Thoracic aorta (tissue), 2 donors: ENCODE measurements at regions not wholly inside any gene's neighbourhood (a gene's known extent, or its start where the extent isn't known, plus 50 kb on each side); places are given as distances from the start of the nearest gene placed in this dataset.
"Not testable (repeated sequence)": the region's sequence is repeated elsewhere in the genome, so short reads cannot be mapped to it uniquely, and the experiment has no call there.

Experiments
- ATAC-seq: fragments of 150-250 bp; one replicate; pipeline ENCODE4 v1.8.0; 2017; ENCODE audit warnings: low read depth; ENCODE audit not compliant: insufficient number of reproducible peaks, low FRiP score
- DNase-seq: peaks from one replicate; pipeline ENCODE4 v3.0.0-alpha.2; 2020; ENCODE audit warnings: low spot score
- H3K27ac ChIP-seq, 2 donors: fragments of 200-600 bp; sonication (generic); 1 replicate in 1 of 2; 2 replicates in 1 of 2; pipeline ENCODE4 v1.5.1; 2016; ENCODE audit warnings: mild to moderate bottlenecking in 2 of 2, moderate library complexity in 2 of 2
- H3K27me3 ChIP-seq: fragments of 200-600 bp; sonication (generic); replicated peaks from 2 replicates; pipeline ENCODE4 v1.6.0; 2016; ENCODE audit warnings: mild to moderate bottlenecking; ENCODE audit not compliant: insufficient read depth
- H3K36me3 ChIP-seq: fragments of 200-600 bp; sonication (generic); one replicate; pipeline ENCODE4 v1.5.1; 2016
- H3K4me1 ChIP-seq, 2 donors: fragments of 200-600 bp; sonication (generic); 1 replicate in 1 of 2; 2 replicates in 1 of 2; pipeline versions ENCODE4 v1.5.1 to v1.6.0; 2016; ENCODE audit warnings: low read depth in 2 of 2, mild to moderate bottlenecking in 1 of 2; ENCODE audit not compliant: control insufficient read depth in 1 of 2
- H3K4me3 ChIP-seq: fragments of 200-600 bp; sonication (generic); 2 replicates; pipeline ENCODE4 v1.5.1; 2016; ENCODE audit warnings: mild to moderate bottlenecking
- H3K9me3 ChIP-seq: fragments of 200-600 bp; sonication (generic); 2 replicates; pipeline ENCODE4 v1.5.1; 2016
- TF ChIP-seq, protein P1 (sequence below): fragments of 200-600 bp; sonication (generic); IDR thresholded peaks from one replicate; pipeline ENCODE4 v1.5.1; 2019; ENCODE audit warnings: antibody characterized with exemption

DNA sequence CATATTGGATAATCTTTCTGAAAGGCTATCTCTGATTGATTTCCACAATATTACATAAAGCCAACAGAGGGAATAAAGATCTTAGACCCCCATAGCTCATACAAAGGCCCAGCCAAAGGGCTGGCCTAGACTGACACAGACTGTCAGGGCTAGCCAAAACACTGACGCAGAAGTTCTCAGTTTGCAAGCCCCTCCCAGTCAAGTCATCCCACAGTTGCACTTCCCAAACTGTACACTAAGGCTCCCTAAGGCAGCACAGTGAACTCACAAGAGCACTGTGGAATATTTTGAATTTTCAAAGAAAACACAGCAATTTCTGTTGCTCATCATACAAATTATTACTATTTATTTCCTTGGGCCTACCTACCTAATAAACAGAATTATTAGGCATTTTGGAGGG lies 244.9 kb downstream of the SP3 start:
- Histone ChIP-seq H3K27me3 (no peaks in the 10 kb centered on the region), H3K4me1 (no peaks in the 10 kb centered on the region), H3K36me3 (no peaks in the 10 kb centered on the region), H3K27ac (no peak overlapping the region), H3K4me3 (no peak overlapping the region), H3K9me3 (no peaks in the 10 kb centered on the region)
- TF ChIP-seq, protein P1, sequence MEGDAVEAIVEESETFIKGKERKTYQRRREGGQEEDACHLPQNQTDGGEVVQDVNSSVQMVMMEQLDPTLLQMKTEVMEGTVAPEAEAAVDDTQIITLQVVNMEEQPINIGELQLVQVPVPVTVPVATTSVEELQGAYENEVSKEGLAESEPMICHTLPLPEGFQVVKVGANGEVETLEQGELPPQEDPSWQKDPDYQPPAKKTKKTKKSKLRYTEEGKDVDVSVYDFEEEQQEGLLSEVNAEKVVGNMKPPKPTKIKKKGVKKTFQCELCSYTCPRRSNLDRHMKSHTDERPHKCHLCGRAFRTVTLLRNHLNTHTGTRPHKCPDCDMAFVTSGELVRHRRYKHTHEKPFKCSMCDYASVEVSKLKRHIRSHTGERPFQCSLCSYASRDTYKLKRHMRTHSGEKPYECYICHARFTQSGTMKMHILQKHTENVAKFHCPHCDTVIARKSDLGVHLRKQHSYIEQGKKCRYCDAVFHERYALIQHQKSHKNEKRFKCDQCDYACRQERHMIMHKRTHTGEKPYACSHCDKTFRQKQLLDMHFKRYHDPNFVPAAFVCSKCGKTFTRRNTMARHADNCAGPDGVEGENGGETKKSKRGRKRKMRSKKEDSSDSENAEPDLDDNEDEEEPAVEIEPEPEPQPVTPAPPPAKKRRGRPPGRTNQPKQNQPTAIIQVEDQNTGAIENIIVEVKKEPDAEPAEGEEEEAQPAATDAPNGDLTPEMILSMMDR: no peak
- DNase-seq (no peak), ATAC-seq (no peak)

DNA sequence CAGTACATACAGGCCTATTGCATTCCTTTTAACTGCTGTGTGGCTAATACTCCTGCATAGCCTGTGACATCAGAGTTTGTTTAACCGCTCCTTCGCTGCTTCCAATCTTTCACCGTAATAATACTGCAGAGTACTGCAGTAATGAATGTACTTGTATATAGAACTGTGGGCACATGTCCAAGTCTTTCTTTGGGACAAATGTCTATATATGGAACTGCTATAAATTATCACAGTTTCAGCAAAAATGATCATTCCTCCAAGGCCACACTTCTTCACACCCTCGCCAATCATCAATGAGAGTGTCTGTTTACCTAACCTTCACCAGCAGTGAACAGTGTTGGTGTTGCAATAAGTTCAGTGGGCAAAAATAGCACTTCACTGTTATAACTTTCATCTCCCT lies 230.4 kb downstream of the SP3 start:
- H3K36me3 ChIP-seq: no peaks in the 10 kb centered on the region
- H3K27me3 ChIP-seq: no peaks in the 10 kb centered on the region
- ATAC-seq (no peak), DNase-seq (no peak)
- no peak overlapping the region for H3K4me3 ChIP-seq
- no peaks in the 10 kb centered on the region for H3K4me1 ChIP-seq
- no peaks in the 10 kb centered on the region for H3K9me3 ChIP-seq
- TF ChIP-seq, protein P1: no peak
- no peak overlapping the region for H3K27ac ChIP-seq

DNA sequence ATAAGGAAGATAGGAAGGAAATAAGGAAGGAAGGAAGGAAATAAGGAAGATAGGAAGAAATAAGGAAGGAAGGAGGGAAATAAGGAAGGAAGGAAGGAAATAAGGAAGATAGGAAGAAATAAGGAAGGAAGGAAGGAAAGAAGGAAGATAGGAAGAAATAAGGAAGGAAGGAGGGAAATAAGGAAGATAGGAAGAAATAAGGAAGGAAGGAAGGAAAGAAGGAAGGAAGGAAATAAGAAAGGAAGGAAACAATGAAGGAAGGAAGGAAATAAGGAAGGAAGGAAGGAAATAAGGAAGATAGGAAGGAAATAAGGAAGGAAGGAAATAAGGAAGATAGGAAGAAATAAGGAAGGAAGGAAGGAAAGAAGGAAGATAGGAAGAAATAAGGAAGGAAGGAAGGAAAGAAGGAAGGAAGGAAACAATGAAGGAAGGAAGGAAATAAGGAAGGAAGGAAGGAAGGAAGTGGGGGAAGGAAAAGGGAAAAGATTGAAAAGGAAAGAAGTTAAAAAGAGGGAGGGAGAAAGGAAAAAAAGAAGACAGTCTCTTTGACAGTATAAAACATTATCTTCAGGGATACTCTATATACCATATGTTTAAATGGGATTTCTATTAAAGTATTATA lies 227.1 kb downstream of the SP3 start:
- not testable (repeated sequence) for H3K9me3 ChIP-seq, H3K36me3 ChIP-seq, ATAC-seq

GRCh38 chr2:173739006-173739405 lies 226.2 kb downstream of the SP3 start:
- Histone ChIP-seq H3K4me3 (no peak overlapping the region), H3K36me3 (no peaks in the 10 kb centered on the region), H3K27me3 (no peaks in the 10 kb centered on the region), H3K9me3 (no peaks in the 10 kb centered on the region), H3K27ac (no peak overlapping the region), H3K4me1 (no peaks in the 10 kb centered on the region)
- ATAC-seq (no peak), DNase-seq (no peak)
- TF ChIP-seq, protein P1: no peak

More for the DNA sequence above, 227.1 kb downstream of the SP3 start:
- not testable (repeated sequence) for H3K4me3 ChIP-seq, H3K4me1 ChIP-seq, H3K27me3 ChIP-seq, H3K27ac ChIP-seq, DNase-seq

- Histone ChIP-seq H3K27me3 (no peaks in the 10 kb centered on the region), H3K4me1 (no peaks in the 10 kb centered on the region), H3K36me3 (no peaks in the 10 kb centered on the region), H3K9me3 (no peaks in the 10 kb centered on the region), H3K27ac (no peak overlapping the region), H3K4me3 (no peak overlapping the region)
- TF ChIP-seq, protein P1: no peak
- ATAC-seq: no peak
- DNase-seq: no peak
Observed at GRCh38 chr2:173740639-173741038, 224.5 kb downstream of the SP3 start.

DNA sequence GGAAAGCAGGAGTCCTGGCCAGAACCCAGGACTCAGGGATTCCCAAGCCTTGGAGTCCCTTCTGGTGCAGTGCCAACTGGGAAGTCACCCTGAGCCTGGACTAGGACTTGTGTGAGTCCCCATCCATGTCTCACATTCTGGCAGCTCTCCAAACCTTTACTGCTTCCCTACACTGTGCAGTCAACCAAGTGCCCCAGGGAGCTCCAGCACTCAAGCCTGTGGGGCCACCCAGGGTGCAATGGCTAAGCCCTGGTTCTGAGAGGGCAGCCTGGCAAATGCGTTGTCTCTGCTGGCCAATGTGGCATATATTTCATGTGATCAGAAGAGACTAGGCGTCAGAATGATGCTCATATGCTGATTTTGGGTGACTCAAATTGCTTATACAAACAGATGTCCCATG lies 223.4 kb downstream of the SP3 start:
- Histone ChIP-seq H3K4me3 (no peak overlapping the region), H3K4me1 (no peaks in the 10 kb centered on the region), H3K27me3 (no peaks in the 10 kb centered on the region), H3K9me3 (no peaks in the 10 kb centered on the region), H3K27ac (no peak overlapping the region), H3K36me3 (no peaks in the 10 kb centered on the region)
- DNase-seq: no peak
- TF ChIP-seq, protein P1: no peak
- no peak for ATAC-seq
